IMR-90 (cell line): ENCODE measurements at regions not wholly inside any gene's neighbourhood (a gene's known extent, or its start where the extent isn't known, plus 50 kb on each side); places are given as distances from the start of the nearest gene placed in this dataset.

Experiments
- ATAC-seq: fragments of 200-7000 bp; cut with Tn5 transposase; 2 replicates; pipeline ENCODE4 v1.9.1; 2020; ENCODE audit warnings: low read depth, mild to moderate bottlenecking, moderate library complexity
- BruUV-seq: library from RNA; stranded (reverse); fragments of 400-500 nt; replicated peaks from 2 replicates; lab custom pipeline; 2021; lab: Mats Ljungman, UMichigan
- CTCF ChIA-PET: fragments of 300-600 bp; formaldehyde crosslinking; extraction: SDS; loops from one replicate; lab custom pipeline; 2021; ENCODE audit warnings: antibody characterized with exemption; lab: Yijun Ruan, JAX
- POLR2A ChIA-PET: fragments of 300-600 bp; sonication (Branson Sonifier 250); formaldehyde crosslinking; loops from one replicate; lab custom pipeline; 2022; ENCODE audit warnings: antibody characterized with exemption; ENCODE audit not compliant: unreplicated experiment; lab: Charles Lee
- DNase-seq: peaks from one replicate; pipeline ENCODE4 v3.0.0; 2013
- H2AFZ ChIP-seq: replicated peaks from 2 replicates; pipeline ENCODE3; 2013; ENCODE audit warnings: low read length, mild to moderate bottlenecking; ENCODE audit not compliant: poor library complexity
- H2AK5ac ChIP-seq: 2 replicates; pipeline ENCODE4 v1.6.1; 2013; ENCODE audit warnings: low read depth, low read length, inconsistent platforms
- H2AK9ac ChIP-seq: replicated peaks from 2 replicates; pipeline ENCODE3; 2013; ENCODE audit warnings: mild to moderate bottlenecking, low read depth, low read length, moderate library complexity; ENCODE audit not compliant: poor library complexity
- H2BK120ac ChIP-seq: 2 replicates; pipeline ENCODE4 v1.6.1; 2013; ENCODE audit warnings: low read depth, low read length, inconsistent platforms
- H2BK15ac ChIP-seq: 3 replicates; pipeline ENCODE4 v1.6.1; 2013; ENCODE audit warnings: low read depth, low read length, inconsistent platforms
- H2BK20ac ChIP-seq: 2 replicates; pipeline ENCODE4 v1.6.1; 2013; ENCODE audit warnings: low read depth, mild to moderate bottlenecking, inconsistent platforms, low read length, moderate library complexity
- H2BK5ac ChIP-seq: 2 replicates; pipeline ENCODE4 v1.6.1; 2013; ENCODE audit warnings: mild to moderate bottlenecking, low read depth, low read length, inconsistent platforms; ENCODE audit not compliant: poor library complexity, severe bottlenecking
- H3K14ac ChIP-seq: replicated peaks from 2 replicates; pipeline ENCODE4 v1.6.1; 2013; ENCODE audit warnings: low read depth, low read length, inconsistent platforms
- H3K18ac ChIP-seq: 2 replicates; pipeline ENCODE4 v1.6.1; 2013; ENCODE audit warnings: low read depth, low read length, control low read depth
- H3K23ac ChIP-seq: 2 replicates; pipeline ENCODE4 v1.6.1; 2013; ENCODE audit warnings: low read depth, low read length, inconsistent platforms
- H3K27ac ChIP-seq: 2 replicates; pipeline ENCODE4 v1.5.1; 2013; ENCODE audit warnings: mild to moderate bottlenecking, control low read depth, low read length; ENCODE audit not compliant: insufficient read depth
- H3K27me3 ChIP-seq: 2 replicates; pipeline ENCODE4 v1.6.1; 2013; ENCODE audit warnings: low read length; ENCODE audit not compliant: control insufficient read depth, insufficient read depth
- H3K36me3 ChIP-seq: 2 replicates; pipeline ENCODE4 v1.6.1; 2013; ENCODE audit warnings: low read length, mixed read lengths; ENCODE audit not compliant: control insufficient read depth, insufficient read depth
- H3K4ac ChIP-seq: 2 replicates; pipeline ENCODE4 v1.6.1; 2013; ENCODE audit warnings: low read depth, low read length, inconsistent platforms
- H3K4me1 ChIP-seq: 2 replicates; pipeline ENCODE4 v1.6.1; 2013; ENCODE audit warnings: low read length, mixed read lengths; ENCODE audit not compliant: control insufficient read depth, insufficient read depth
- H3K4me2 ChIP-seq: 2 replicates; pipeline ENCODE4 v1.6.1; 2013; ENCODE audit warnings: low read depth, mild to moderate bottlenecking, control low read depth, low read length, moderate library complexity
- H3K4me3 ChIP-seq: 2 replicates; pipeline ENCODE4 v1.5.1; 2013; ENCODE audit warnings: low read depth, mild to moderate bottlenecking, control low read depth, low read length, moderate library complexity; ENCODE audit not compliant: insufficient read depth
- H3K56ac ChIP-seq: 2 replicates; pipeline ENCODE4 v1.6.1; 2013; ENCODE audit warnings: low read length, inconsistent platforms; ENCODE audit not compliant: insufficient read depth; ENCODE audit errors: extremely low read depth
- H3K79me1 ChIP-seq, 2 experiments: 2 replicates each; pipeline ENCODE4 v1.6.1; 2013; ENCODE audit warnings: low read length in 2 of 2, inconsistent platforms in 1 of 2, low read depth in 1 of 2
- H3K9ac ChIP-seq: 2 replicates; pipeline ENCODE4 v1.6.1; 2013; ENCODE audit warnings: low read depth, low read length, control low read depth
- H3K9me1 ChIP-seq: 2 replicates; pipeline ENCODE4 v1.6.1; 2013; ENCODE audit warnings: low read length, inconsistent platforms; ENCODE audit not compliant: insufficient read depth
- H3K9me3 ChIP-seq: 2 replicates; pipeline ENCODE4 v1.6.1; 2013; ENCODE audit warnings: low read length; ENCODE audit not compliant: control insufficient read depth, insufficient read depth
- H4K20me1 ChIP-seq: 2 replicates; pipeline ENCODE4 v1.6.1; 2013; ENCODE audit warnings: low read length, inconsistent platforms; ENCODE audit not compliant: insufficient read depth
- H4K5ac ChIP-seq: 2 replicates; pipeline ENCODE4 v1.6.1; 2013; ENCODE audit warnings: mild to moderate bottlenecking, low read depth, low read length, control low read depth
- H4K8ac ChIP-seq, 2 experiments: 2 replicates each; pipeline ENCODE4 v1.6.1; 2013; ENCODE audit warnings: low read depth in 2 of 2, low read length in 2 of 2, control low read depth in 1 of 2, inconsistent platforms in 1 of 2
- H4K91ac ChIP-seq: 2 replicates; pipeline ENCODE4 v1.6.1; 2013; ENCODE audit warnings: low read depth, low read length, inconsistent platforms; ENCODE audit not compliant: insufficient read depth
- CEBPB ChIP-seq: IDR thresholded peaks from 2 replicates; pipeline ENCODE4 v1.6.1; 2012; ENCODE audit warnings: low read depth, low read length, improper control_type of control experiment
- FOS ChIP-seq: fragments of 150-350 bp; IDR thresholded peaks from 2 replicates; pipeline ENCODE4 v1.6.1; 2016; ENCODE audit warnings: low read depth, low read length
- NFE2L2 ChIP-seq: fragments of 150-350 bp; IDR thresholded peaks from 2 replicates; pipeline ENCODE4 v1.6.1; 2016; ENCODE audit warnings: low read depth, mild to moderate bottlenecking, low read length
- RAD21 ChIP-seq: IDR thresholded peaks from 2 replicates; pipeline ENCODE4 v1.6.1; 2012; ENCODE audit warnings: low read length, improper control_type of control experiment
- WGBS, 2 experiments: methylation state at CpG; one replicate each; pipeline versions ENCODE4 v1.1.5 to v1.1.7; 2013; ENCODE audit warnings: missing lambda C conversion rate in 2 of 2; ENCODE audit not compliant: insufficient read length in 1 of 2; ENCODE audit errors: extremely low coverage in 2 of 2; 5-methylcytosine and 5-hydroxymethylcytosine counted together
- dilution Hi-C: fragments of 300-500 bp; cut with HindIII; formaldehyde crosslinking; loops from one replicate; pipeline ENCODE4 v1.14.3; 2018; ENCODE audit warnings: low sequenced_read_pairs; ENCODE audit not compliant: unreplicated experiment
- in situ Hi-C: fragments of 300-500 bp; cut with MboI; formaldehyde crosslinking; loops from 3 replicates; pipeline ENCODE4 v1.14.3; 2019; ENCODE audit warnings: low sequenced_read_pairs, inconsistent platforms, mixed read lengths
- intact Hi-C: fragments of 100-400 bp; cut with micrococcal nuclease; formaldehyde crosslinking; loops from 2 replicates; pipeline ENCODE4 v1.10.0; 2022
- TF ChIP-seq, protein P1 (sequence below): fragments of 150-350 bp; IDR thresholded peaks from 2 replicates; pipeline ENCODE4 v1.6.1; 2016; ENCODE audit warnings: low read depth, mild to moderate bottlenecking, low read length, moderate library complexity, borderline replicate concordance

- H2BK5ac ChIP-seq = no peak overlapping the region
- no peak overlapping the region for H2AFZ ChIP-seq
- H3K27me3 ChIP-seq = no peaks in the 10 kb centered on the region
- H4K20me1 ChIP-seq = no peaks in the 10 kb centered on the region
- H3K18ac ChIP-seq = no peak overlapping the region
- TF ChIP-seq CEBPB = no peak
- TF ChIP-seq FOS = no peak
- no peak for TF ChIP-seq RAD21
- TF ChIP-seq NFE2L2 = no peak
- TF ChIP-seq, protein P1, sequence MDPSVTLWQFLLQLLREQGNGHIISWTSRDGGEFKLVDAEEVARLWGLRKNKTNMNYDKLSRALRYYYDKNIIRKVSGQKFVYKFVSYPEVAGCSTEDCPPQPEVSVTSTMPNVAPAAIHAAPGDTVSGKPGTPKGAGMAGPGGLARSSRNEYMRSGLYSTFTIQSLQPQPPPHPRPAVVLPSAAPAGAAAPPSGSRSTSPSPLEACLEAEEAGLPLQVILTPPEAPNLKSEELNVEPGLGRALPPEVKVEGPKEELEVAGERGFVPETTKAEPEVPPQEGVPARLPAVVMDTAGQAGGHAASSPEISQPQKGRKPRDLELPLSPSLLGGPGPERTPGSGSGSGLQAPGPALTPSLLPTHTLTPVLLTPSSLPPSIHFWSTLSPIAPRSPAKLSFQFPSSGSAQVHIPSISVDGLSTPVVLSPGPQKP = no peak
- H2BK120ac ChIP-seq = no peak overlapping the region
- DNase-seq (no peak), ATAC-seq (no peak)
- H3K4me1 ChIP-seq = no peaks in the 10 kb centered on the region
- no TSS peak for BruUV-seq
- no peak overlapping the region for H3K9ac ChIP-seq
- H3K9me3 ChIP-seq = peaks cover 23% of the 10 kb centered on the region
- H2BK20ac ChIP-seq = no peak overlapping the region
- no peaks in the 10 kb centered on the region for H3K79me1 ChIP-seq
- H4K5ac ChIP-seq = no peak overlapping the region
- no peak overlapping the region for H4K8ac ChIP-seq
- H4K91ac ChIP-seq = no peak overlapping the region
- H3K14ac ChIP-seq = no peak overlapping the region
- no peak overlapping the region for H3K4ac ChIP-seq
- ChIA-PET CTCF (no interaction called here), POLR2A (no interaction called here)
- no CpG with 5 or more reads among the region's 3 CpGs for whole genome bisulfite sequencing, 2 experiments
- no peaks in the 10 kb centered on the region for H3K36me3 ChIP-seq
- H3K9me1 ChIP-seq = no peaks in the 10 kb centered on the region
- dilution Hi-C loops = no loop called here
- no peak overlapping the region for H3K23ac ChIP-seq
- no peak overlapping the region for H3K56ac ChIP-seq
- H2AK9ac ChIP-seq = no peak overlapping the region
- H3K4me3 ChIP-seq = no peak overlapping the region
- in situ Hi-C loops = no loop called here
- no peak overlapping the region for H2AK5ac ChIP-seq
- H3K4me2 ChIP-seq = no peak overlapping the region
- H3K27ac ChIP-seq = no peak overlapping the region
- intact Hi-C loops = no loop called here
- no peak overlapping the region for H2BK15ac ChIP-seq
Measured at GRCh38 chr1:208844158-208844557, 600.0 kb upstream of the PLXNA2 start.
